GM12865 (cell line): ENCODE measurements at regions not wholly inside any gene's neighbourhood (a gene's known extent, or its start where the extent isn't known, plus 50 kb on each side); places are given as distances from the start of the nearest gene placed in this dataset.

Source experiments
- DNase-seq: peaks from one replicate; pipeline ENCODE4 v3.0.0; 2010; ENCODE audit warnings: low read depth
- H3K4me3 ChIP-seq: 2 replicates; pipeline ENCODE4 v1.5.1; 2011; ENCODE audit warnings: mild to moderate bottlenecking, low read depth, low read length, control low read depth
- CTCF ChIP-seq: IDR thresholded peaks from 2 replicates; pipeline ENCODE4 v1.5.1; 2011; ENCODE audit warnings: low read length, control low read depth, low read depth, inconsistent platforms; ENCODE audit not compliant: insufficient read depth; ENCODE audit errors: missing control alignments

GRCh38 chr1:102099916-102100315, 103.2 kb upstream of the OLFM3 start:
- no peak for DNase-seq
- no peak for TF ChIP-seq CTCF

GRCh38 chr1:102098536-102098935, 101.8 kb upstream of the OLFM3 start:
- DNase-seq, result no peak
- TF ChIP-seq CTCF, result no peak
- H3K4me3 ChIP-seq, result no peak overlapping the region

More at GRCh38 chr1:102099916-102100315, 103.2 kb upstream of the OLFM3 start:
- no peak overlapping the region for H3K4me3 ChIP-seq

- TF ChIP-seq CTCF, result no peak
- H3K4me3 ChIP-seq, result no peak overlapping the region
- DNase-seq, result no peak
Observed at GRCh38 chr1:102098081-102098480, 101.4 kb upstream of the OLFM3 start.

GRCh38 chr1:102097451-102097850, 100.7 kb upstream of the OLFM3 start:
- no peak overlapping the region for H3K4me3 ChIP-seq
- TF ChIP-seq CTCF, result no peak
- no peak for DNase-seq

GRCh38 chr1:102096162-102096561, 99.4 kb upstream of the OLFM3 start:
- no peak for DNase-seq
- TF ChIP-seq CTCF, result no peak
- no peak overlapping the region for H3K4me3 ChIP-seq

GRCh38 chr1:102089791-102090190, 93.1 kb upstream of the OLFM3 start:
- H3K4me3 ChIP-seq, result no peak overlapping the region
- no peak for TF ChIP-seq CTCF

GRCh38 chr1:102085896-102086295, 89.2 kb upstream of the OLFM3 start:
- no peak overlapping the region for H3K4me3 ChIP-seq
- no peak for TF ChIP-seq CTCF
- DNase-seq, result no peak

More at GRCh38 chr1:102089791-102090190, 93.1 kb upstream of the OLFM3 start:
- no peak for DNase-seq
